OCI-LY3 (cell line): ENCODE measurements at regions not wholly inside any gene's neighbourhood (a gene's known extent, or its start where the extent isn't known, plus 50 kb on each side); places are given as distances from the start of the nearest gene placed in this dataset.

Source experiments
- CTCF ChIP-seq: fragments of 200-600, 300-600 bp; sonication (generic); IDR thresholded peaks from 2 replicates; pipeline ENCODE4 v1.5.1; 2014; ENCODE audit warnings: antibody characterized with exemption, low read length, low read depth
- EZH2phosphoT487 ChIP-seq: fragments of 200-600 bp; shearing (Covaris generic); IDR thresholded peaks from 2 replicates; pipeline ENCODE4 v1.6.1; 2018; ENCODE audit warnings: antibody characterized with exemption, mixed run types, low read depth

GRCh38 chr1:234944439-234945344, 183.9 kb downstream of the TOMM20 start:
- no peak for TF ChIP-seq CTCF
- TF ChIP-seq EZH2phosphoT487: no peak
